ENCODE measurements at regions not wholly inside any gene's neighbourhood (a gene's known extent, or its start where the extent isn't known, plus 50 kb on each side); places are given as distances from the start of the nearest gene placed in this dataset.
"Not testable (repeated sequence)": the region's sequence is repeated elsewhere in the genome, so short reads cannot be mapped to it uniquely, and the experiment has no call there.

DNA sequence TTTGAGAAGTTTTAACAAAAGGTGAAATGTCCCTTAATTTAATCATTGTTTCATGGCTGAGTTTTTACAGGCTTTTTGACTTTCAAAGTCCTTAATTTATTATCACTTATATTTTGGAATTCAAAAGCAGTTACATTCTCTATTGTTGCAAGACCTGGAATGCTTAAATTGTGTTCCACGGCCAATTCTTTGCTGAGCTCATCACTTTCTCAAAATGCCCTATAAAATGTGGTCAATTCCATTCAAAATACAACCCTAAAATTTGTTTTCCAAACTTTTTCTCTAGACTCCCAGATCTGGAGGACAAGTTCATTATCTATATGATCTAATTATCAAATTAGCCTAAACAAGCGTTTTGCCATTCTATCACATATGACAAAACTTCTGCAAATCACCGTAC is 1051.2 kb downstream of the TDRD15 start:
- DNase-seq, result no peak

DNA sequence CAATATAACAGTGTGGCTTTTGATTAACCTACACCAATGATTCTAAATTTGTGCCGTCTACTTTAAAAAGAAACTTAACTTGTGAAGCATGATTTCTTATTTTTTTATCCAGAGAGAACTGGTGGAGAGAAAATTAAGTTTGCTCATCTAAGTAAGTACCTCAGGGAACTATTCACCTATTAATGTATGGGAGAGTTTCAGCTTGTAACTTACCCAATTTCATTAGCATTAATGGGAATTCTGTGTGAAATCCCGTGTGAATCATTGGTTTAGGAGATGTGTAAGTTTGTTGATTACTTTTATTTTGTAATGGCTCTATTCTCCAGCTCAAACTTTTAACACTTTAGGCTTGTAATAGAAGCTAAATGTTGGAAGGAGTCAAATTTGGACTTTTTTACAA is 1061.5 kb downstream of the TDRD15 start:
- DNase-seq, result no peak

DNA sequence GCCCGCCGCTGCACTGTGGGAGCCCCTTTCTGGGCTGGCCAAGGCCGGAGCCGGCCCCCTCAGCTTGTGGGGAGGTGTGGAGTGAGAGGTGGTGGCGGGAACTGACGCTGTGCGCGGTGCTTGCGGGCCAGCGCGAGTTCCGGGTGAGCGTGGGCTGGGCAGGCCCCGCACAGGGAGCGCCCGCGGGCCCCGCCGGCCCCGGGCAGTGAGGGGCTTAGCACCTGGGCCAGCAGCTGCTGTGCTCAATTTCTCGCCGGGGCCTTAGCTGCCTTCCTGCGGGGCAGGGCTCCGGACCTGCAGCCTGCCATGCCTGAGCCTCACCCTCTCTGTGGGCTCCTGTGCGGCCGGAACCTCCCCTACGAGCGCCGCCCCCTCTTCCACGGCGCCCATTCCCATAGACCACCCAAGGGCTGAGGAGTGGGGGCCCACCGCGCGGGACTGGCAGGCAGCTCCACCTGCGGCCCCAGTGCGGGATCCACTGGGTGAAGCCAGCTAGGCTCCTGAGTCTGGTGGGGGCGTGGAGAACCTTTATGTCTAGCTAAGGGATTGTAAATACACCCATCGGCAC is 1062.6 kb downstream of the TDRD15 start:
- DNase-seq, result not testable (repeated sequence)

DNA sequence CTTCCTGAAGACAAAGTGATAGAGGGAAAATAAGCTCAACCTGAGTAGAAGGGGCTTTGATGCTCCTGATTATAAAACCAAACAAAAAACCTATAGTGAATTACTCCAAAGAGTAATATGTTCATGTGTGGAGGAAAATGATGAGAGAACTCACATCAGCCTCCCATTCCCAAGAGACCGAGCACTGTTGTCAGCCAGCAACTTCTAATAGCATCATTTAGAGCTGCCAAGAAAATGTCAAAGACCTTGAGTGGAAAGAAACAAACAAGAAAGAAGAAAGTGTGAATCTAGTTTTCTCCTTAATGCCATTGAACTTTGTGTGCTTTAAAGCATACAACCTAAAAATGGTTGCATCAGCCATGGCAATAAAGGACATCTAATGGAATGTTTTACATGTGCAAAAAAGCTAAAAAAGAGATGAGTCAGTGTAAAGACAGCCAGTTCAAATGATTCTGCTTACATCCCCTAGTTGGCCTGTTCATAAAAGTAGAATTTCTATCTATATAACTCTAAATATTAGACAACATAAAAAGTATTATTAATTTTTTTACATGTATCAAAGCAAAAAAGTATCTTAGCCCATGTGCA is 1066.2 kb downstream of the TDRD15 start:
- no peak for DNase-seq

DNA sequence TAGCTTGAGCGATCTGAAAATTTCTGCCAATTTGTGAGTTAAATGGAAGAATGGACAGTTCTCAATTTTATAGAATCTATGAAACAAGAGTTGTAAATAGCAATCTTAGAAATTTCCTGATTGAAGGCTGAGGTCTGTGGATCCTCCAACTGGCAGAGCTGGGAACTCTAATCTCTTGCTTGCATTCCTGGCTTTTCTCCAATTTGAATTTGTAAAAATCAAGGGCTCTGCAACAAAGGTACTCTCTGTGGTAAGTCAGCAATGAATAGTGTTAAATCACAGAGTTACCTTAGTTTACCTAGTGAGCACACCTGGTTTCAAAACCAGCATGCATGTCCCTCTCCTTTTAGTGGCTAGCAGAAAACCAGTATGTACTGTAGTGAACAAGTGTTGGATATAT is 1070.5 kb downstream of the TDRD15 start:
- no peak for DNase-seq

DNA sequence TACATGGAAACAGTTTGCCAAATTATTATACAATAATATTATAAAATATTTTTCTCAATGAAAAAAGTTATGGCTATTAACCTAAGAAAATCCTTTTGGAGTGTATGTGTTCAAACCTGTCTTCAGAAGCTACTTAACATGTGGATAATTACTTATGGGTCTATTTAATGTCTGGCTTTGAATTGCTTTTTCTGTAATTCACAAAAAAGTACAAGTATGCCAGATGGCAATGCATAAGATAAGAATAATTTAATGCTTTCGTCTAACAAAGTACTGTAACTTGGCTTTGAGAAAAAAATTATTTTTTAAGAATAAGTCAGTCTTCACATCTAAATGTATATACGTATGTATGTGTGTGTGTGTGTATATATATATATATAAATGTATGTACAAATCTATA is 1073.0 kb downstream of the TDRD15 start:
- DNase-seq, result no peak

DNA sequence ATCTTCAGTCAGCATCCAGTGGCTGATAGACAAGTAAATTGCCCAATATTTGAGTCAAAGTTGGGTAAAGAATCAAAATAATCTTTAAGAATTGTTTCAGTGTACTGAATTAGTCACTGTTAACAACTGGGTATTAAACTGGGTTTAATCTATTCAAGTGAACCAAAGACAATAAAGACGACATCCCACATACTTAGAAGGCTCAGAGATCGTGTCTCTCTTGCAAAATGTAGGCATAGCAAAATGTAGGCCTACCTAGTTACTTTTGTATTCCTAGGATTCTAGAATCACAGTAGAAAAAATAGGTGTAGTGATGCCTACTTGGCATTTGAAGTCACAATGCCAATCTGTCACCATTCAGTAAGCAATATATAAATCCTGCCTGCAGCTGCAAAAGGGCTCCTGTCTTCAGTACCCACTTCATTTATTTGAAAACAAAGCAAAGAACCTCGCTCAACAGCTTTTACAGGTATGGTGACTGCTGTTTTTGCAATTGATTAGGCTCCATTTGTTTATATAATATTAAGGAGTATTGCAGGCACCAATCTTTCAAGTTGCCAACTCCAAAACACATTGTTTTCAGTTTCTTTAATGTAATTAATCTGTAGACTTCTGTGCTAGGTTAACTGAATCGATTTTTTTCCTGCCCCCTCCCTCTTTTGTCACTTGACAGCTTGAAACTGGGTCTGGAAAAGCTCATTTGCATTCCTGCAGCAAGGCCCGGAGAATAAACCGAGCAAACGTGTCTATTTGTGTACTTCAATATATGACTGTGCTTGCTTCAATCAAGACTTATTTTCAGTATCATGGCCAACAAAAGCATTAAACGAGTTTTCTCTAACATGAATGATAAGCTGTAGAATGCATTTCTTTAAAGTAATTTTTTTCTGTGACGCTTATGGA is 1074.9 kb downstream of the TDRD15 start:
- no peak for DNase-seq

DNA sequence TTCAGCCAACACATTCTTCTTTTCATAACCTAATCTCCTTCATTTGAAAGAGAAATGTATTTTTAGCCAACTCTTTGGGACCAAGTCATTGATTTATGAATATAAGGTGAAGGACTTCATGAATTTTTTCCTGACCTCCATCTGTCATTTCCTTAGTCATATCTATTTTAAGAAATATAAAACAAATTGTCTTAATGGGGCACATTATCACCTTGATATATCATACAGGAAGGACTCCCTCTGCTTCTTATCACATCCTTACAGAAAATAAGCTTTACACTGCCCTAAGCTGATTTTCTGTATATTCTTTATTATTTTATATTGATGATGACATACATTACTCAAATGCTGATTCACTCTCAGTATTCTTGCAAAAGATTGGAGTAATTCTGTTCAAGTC is 1076.2 kb downstream of the TDRD15 start:
- DNase-seq, result no peak

DNA sequence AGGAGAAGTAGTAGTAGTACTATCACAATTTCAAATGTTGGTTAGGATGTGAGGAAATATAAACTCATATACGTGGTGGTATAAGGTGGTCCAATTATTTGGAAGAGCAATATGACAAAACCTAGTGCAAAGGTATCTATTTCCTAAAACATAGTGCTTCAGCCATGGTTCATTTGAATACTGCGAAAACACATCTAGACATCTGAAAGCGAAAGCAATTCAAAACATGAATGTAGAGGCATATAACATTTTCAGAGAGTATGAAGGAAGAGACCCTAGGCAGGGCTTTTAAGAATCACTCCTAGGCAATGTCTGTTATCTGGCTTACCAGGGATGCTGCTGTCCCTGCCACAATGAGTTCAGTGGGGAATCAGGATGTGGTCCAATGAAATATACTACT is 1085.8 kb downstream of the TDRD15 start:
- no peak for DNase-seq

DNA sequence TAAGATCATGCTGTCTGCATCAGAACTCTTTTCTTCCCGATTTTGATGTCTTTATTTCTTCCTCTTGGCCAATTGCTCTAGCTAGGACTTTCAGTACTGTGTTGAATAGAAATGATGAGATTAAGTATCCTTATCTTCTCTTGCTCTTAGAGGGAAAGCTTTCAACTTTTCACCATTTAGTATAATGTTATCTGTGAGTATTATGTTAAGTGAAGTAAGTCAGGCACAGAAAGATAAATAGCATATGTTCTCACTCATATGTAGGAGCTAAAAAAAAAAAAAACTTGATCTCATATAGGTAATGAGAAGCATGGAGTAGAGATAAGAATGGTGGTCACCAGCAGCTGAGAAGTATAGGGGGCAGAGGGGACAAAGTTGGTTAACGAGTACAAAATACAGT is 1089.5 kb downstream of the TDRD15 start:
- DNase-seq, result no peak

DNA sequence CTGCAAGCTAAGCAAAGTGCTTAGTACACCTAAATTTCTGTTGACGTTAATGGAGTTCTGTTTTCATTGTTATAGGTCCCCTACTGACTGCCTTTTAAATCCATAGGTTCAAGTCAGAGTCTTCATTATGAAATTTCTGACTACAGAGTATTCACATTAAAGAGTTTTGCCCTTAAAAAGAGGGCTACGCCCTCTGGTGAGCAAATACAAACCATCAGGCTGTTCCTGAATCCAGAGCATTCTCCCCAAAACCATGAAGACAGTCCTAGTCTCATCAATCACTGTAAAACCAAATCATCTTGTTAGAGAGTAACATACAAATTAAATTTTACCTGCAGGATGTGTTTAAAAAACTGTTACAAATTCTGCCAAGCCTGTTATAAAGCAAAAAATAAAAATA is 1091.7 kb downstream of the TDRD15 start:
- no peak for DNase-seq

DNA sequence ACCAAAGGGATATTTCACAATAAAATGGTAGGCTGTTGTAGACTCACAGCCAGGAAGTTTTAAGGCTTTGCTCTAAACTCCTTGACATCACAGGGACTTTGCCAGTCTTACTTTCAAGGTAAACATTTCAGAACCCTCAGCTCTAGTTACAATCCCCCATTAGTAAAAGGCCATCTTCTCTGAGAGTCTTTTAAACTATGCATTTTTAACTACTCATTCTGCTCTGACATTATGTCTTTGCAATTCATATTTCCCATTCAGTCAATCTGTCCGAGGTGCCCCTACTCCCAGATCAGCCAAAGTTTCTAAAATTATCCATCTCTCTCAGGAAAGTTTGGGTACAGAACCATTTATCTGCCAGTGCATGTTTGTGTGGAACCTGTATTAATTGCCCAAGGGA is 1094.1 kb downstream of the TDRD15 start:
- DNase-seq, result no peak

DNA sequence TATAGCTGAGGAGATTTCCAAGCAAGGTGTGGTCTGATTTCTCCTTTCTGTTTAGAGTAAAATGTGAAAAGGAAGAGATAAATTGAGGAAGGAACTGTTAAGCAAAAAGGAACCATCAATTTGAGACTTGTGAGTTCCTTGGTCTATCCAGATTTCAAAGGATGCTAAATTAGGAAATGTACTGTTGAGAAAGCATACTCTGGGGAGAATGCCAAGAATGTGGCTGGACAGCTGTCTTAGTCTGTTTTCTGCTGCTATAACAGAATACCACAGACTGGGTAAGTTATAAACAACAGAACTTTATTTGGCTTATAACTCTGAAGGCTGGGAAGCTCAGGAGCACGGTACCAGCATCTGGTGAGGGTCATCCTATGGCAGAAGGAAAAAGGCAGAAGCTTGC is 1097.2 kb downstream of the TDRD15 start:
- no peak for DNase-seq

DNA sequence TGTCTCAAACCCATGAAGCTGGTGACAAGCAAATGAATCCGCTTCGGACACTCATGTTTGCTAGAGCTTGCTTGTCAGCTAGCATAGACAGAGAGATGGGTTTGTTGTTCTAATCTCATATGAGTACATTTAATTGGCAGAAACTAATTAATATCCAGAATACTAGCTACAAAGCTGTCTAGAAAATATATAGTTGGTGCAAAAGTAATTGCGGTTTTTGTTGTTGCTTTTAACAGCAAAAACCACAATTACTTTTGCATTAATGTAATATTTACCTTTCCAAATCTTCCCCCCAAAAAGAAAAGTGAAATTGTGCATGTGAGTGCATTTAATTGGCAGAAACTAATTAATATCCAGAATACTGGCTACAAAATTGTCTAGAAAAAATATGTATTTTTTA is 1115.2 kb downstream of the TDRD15 start:
- DNase-seq, result no peak

DNA sequence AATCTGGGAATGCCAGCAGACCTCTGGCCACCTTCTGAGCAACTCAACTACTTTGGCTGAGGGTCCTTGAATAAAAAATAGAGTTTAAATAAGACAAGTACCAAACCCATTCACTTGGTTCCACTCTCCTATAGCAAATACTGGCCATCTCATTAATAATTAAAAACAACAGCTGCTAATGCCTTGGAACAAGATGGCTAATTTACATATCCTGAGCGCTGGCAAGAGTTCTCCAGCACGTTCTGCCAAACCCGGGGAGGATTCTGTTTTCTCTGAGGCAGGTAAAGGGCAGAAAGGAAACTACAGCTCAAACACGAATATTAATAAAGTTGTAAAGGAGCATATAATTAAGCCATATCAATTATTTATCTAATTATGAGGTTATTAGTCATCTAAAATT is 1123.7 kb downstream of the TDRD15 start:
- no peak for DNase-seq

DNA sequence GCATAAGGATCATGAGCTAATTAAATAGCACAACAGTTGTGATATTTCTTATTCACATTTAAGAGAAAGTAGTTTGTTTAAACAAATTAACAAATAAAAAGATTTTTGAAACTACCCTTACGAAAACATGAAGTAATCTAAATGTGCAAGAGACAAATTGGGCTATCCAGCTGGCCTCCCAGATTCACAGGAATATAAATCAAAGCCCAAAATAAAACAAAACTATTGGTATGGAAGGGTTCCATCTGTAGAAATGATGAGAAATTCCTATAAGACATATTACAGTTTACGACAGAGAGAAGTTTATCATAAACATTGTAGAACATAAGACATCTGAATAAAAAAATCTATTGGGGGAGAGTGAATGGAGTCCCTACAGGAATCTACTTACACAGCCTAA is 1125.1 kb downstream of the TDRD15 start:
- no peak for DNase-seq

DNA sequence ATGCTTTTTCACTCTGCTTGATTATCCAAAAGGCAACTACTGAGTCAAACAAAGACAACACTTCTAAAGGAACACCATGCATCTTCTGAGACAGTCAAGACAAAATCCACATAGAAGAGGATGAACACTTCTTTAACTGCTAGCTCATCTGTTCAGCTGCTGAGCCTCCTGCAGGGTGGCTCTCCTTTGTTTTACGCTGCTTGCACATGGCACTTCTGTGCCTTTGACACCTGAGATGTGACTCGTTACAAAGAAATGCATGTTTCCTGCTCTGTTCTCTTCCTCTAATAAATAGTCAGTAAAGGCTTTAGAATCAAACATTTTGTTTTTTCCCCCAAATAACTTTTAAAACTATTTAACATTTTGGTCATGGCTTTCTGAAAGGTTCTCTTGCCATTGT is 1129.4 kb downstream of the TDRD15 start:
- DNase-seq, result no peak

DNA sequence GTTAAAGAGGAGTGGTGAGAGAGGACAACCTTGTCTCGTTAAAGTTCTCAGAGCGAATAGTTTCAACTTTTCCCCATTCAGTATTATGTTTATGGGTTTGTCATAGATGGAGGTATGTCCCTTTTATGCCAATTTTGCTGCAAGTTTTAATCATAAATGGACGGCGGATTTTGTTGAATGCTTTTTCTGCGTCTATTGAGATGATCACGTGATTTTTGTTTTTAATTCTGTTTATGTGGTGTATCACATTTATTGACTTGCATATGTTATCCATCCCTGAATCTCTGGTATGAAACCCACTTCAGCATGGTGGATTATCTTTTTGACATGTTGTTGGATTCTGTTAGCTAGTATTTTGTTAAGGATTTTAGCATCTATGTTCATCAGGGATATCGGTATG is 1123.8 kb upstream of the KLHL29 start:
- no peak for DNase-seq

DNA sequence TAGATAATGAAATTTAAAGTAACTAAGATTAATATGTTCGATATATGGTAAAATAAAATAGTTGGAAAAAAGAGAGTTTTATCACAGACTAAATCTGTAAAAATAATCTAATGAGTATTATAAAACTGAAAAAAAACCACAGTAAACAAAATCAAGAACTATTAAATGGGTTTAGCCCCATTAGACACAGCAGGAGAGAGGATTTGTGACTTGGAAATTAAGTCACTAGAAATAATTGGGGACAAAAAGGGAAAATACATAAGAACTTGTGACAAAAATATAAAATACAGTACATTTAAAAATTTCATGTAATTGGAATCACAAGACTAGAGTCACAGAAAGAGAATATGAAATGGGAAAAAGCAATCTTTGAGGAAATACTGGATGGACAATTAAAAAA is 1114.6 kb upstream of the KLHL29 start:
- no peak for DNase-seq

DNA sequence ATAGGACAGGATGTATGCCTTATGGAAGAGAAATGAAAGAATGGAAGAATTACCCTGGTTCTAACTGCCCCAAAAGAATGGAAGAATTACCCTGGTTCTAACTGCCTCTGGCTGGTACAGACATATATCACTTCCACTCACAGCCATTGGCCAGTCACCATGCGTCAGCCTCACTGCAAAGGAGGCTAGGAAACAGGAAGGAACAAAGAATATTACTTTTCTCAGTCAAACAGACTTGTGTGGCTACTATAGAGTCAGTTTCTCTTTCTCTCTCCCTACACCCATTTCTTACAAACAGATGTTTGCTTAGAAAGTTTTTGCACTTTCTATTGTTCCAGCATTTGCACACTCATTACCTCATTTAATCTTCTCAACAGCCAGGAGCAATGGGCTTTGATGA is 1111.1 kb upstream of the KLHL29 start:
- DNase-seq, result no peak

DNA sequence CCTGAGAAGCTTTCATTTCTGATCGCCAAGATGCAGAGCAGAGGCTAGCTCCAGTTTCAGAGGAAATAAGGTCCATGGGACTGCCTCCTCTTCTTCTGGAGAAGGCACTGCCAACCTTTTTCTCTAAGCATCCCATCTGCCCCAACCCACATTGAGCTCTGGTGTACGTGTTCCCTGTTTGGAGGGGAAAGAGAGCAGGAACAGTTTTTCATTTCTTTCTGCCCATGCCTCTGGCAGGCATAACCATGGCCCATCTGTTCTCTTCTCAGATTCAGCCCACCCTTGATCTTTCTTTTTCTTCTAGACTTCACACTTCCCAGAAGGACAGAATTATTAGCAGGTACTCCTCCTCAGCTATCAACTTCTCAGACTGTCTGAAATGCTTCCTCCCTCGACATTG is 1110.3 kb upstream of the KLHL29 start:
- DNase-seq, result no peak

DNA sequence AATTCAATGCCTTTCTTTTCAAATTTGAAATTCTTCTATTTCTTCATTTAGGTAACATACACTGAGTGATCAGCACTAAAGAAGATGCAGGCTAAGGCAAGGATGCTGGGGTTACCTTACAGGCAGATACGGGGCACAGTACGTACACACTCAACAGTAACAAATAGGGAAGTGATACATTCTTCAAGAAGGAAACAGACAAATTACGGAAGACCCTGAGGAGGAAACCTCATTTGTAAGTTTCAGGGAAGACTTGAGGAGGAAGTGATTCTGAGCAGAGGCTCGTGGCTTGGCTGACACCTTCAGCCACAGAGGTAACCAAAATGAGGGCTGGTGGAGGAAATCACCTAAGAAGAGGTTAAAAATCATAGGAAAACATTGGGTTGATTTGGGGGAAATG is 1108.3 kb upstream of the KLHL29 start:
- DNase-seq, result no peak

DNA sequence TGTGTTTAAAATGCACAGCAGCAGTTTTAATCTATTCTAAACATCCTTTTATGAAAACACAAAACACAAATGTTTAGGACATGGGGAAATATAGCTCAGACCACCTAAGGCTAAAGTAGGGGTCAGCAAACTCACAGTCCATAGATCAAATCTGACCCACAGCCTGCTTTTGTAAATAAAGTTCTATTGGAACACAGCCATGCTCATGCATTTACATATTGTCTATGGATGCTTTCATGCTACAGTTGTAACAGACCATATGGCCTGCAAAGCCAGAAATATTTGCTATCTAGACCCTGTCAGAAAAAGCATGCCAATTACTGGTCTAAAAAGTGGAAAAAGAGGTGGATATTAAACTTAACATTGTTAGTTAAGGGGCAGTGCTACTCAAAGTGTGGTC is 1105.4 kb upstream of the KLHL29 start:
- no peak for DNase-seq

DNA sequence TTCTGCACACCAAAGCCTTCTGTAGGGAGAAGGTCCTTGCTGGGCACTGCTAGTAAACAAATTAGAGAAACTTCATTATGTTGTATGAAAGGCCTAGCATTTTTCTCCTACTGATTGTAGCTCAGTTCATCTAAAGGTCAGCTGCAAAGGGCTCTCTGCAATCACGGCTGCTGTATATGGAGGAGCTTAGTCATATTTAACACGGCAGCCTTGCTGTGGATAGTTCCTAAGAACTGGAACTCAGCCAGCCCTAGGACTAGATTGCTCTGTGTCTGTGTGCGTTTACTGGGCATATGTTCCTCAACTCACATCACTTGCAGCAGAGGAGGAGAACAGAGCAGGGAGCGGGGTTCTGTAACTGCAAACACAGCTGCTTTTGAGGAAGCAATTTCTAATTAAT is 1103.9 kb upstream of the KLHL29 start:
- DNase-seq, result no peak

DNA sequence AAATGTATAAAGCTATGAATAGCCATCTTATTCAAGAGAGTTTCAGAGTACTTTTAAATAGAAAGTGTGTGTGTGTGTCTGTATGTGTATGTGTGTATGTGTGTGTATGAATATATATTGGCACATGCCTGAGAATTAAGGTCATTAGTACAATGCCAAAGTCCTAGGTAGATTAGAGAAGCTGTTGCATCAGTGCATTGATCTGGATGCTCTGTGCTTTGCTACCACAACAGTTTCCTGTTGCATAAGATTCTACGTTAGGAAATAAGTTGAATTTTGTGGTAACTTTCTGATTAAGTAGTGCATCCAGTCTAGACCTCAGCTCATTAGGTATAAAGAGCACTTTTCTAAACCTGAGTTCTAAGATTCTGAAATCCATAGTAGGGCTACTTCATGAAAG is 1102.8 kb upstream of the KLHL29 start:
- DNase-seq, result no peak
